OCI-LY1 (cell line): ENCODE measurements at regions not wholly inside any gene's neighbourhood (a gene's known extent, or its start where the extent isn't known, plus 50 kb on each side); places are given as distances from the start of the nearest gene placed in this dataset.

Experiments
- H2AFZ ChIP-seq: fragments of 200-600 bp; sonication (generic), shearing (Covaris generic); 2 replicates; pipeline ENCODE4 v1.6.0; 2014; ENCODE audit warnings: antibody characterized with exemption, mild to moderate bottlenecking, low read length
- H3F3A ChIP-seq: fragments of 200-600 bp; sonication (generic), shearing (Covaris generic); 2 replicates; pipeline ENCODE4 v1.6.0; 2014; ENCODE audit warnings: mild to moderate bottlenecking, antibody characterized with exemption, low read length, moderate library complexity; ENCODE audit not compliant: insufficient read depth
- H3K27ac ChIP-seq: fragments of 200-600 bp; sonication (generic); 2 replicates; pipeline ENCODE4 v1.5.1; 2014; ENCODE audit warnings: low read length, mixed run types, mild to moderate bottlenecking, low read depth; ENCODE audit not compliant: poor library complexity, severe bottlenecking
- H3K27me3 ChIP-seq: fragments of 200-600 bp; sonication (generic); 2 replicates; pipeline ENCODE4 v1.6.0; 2014; ENCODE audit warnings: antibody characterized with exemption, mild to moderate bottlenecking, low read length, moderate library complexity; ENCODE audit not compliant: insufficient read depth
- H3K36me3 ChIP-seq: fragments of 200-600 bp; sonication (generic); 2 replicates; pipeline ENCODE4 v1.6.1; 2014; ENCODE audit warnings: mild to moderate bottlenecking, antibody characterized with exemption, low read length, moderate library complexity, mixed read lengths; ENCODE audit not compliant: insufficient read depth
- H3K4me1 ChIP-seq: fragments of 200-600 bp; sonication (generic); 2 replicates; pipeline ENCODE4 v1.5.1; 2014; ENCODE audit warnings: mild to moderate bottlenecking, low read length, moderate library complexity; ENCODE audit not compliant: insufficient read depth, severe bottlenecking
- H3K4me2 ChIP-seq: fragments of 200-600 bp; sonication (generic), shearing (Covaris generic); 2 replicates; pipeline ENCODE4 v1.6.1; 2014; ENCODE audit warnings: low read length
- H3K4me3 ChIP-seq: fragments of 200-600 bp; sonication (generic); 2 replicates; pipeline ENCODE4 v1.5.1; 2014; ENCODE audit warnings: low read length, low read depth, mild to moderate bottlenecking, mixed read lengths; ENCODE audit not compliant: poor library complexity, severe bottlenecking
- H3K79me2 ChIP-seq: fragments of 200-600 bp; shearing (Covaris generic); 2 replicates; pipeline ENCODE4 v1.6.1; 2016; ENCODE audit warnings: mixed run types, low read length, mixed read lengths; ENCODE audit not compliant: insufficient read depth
- H3K9ac ChIP-seq: fragments of 200-600 bp; sonication (generic), shearing (Covaris generic); 2 replicates; pipeline ENCODE4 v1.6.1; 2014; ENCODE audit warnings: mild to moderate bottlenecking, low read length, mixed read lengths
- H3K9me2 ChIP-seq: fragments of 200-600 bp; sonication (generic), shearing (Covaris generic); 2 replicates; pipeline ENCODE4 v1.6.1; 2014; ENCODE audit warnings: low read depth, mild to moderate bottlenecking, low read length, mixed read lengths
- H3K9me3 ChIP-seq: fragments of 200-600 bp; shearing (Covaris generic); 2 replicates; pipeline ENCODE4 v1.6.1; 2014; ENCODE audit warnings: low read length, mixed read lengths
- H4K20me1 ChIP-seq: fragments of 200-600 bp; sonication (generic), shearing (Covaris generic); 2 replicates; pipeline ENCODE4 v1.6.0; 2016; ENCODE audit warnings: mild to moderate bottlenecking, low read length; ENCODE audit not compliant: insufficient read depth
- CTCF ChIP-seq: fragments of 200-600 bp; sonication (generic), shearing (Covaris generic); IDR thresholded peaks from 2 replicates; pipeline ENCODE4 v1.5.1; 2017; ENCODE audit warnings: mild to moderate bottlenecking, antibody characterized with exemption, low read length, moderate library complexity, mixed read lengths
- EZH2 ChIP-seq: fragments of 200-600 bp; sonication (generic), shearing (Covaris generic); IDR thresholded peaks from 2 replicates; pipeline ENCODE4 v1.8.0; 2017; ENCODE audit warnings: borderline replicate concordance, mixed run types, mild to moderate bottlenecking, antibody characterized with exemption, low read length, moderate library complexity, mixed read lengths

GRCh38 chr4:181911420-181911819 is 331.8 kb upstream of the TENM3 start:
- H3K4me1 ChIP-seq, result no peaks in the 10 kb centered on the region
- H3K79me2 ChIP-seq, result no peaks in the 10 kb centered on the region
- H3K27ac ChIP-seq, result no peak overlapping the region
- no peaks in the 10 kb centered on the region for H3K9me3 ChIP-seq
- no peaks in the 10 kb centered on the region for H4K20me1 ChIP-seq
- H2AFZ ChIP-seq, result no peak overlapping the region
- no peaks in the 10 kb centered on the region for H3K36me3 ChIP-seq
- H3K27me3 ChIP-seq, result no peaks in the 10 kb centered on the region
- TF ChIP-seq CTCF, result no peak
- TF ChIP-seq EZH2, result no peak
- H3K9ac ChIP-seq, result no peak overlapping the region
- H3K4me2 ChIP-seq, result no peak overlapping the region
- H3F3A ChIP-seq, result no peaks in the 10 kb centered on the region
- H3K9me2 ChIP-seq, result no peaks in the 10 kb centered on the region
- no peak overlapping the region for H3K4me3 ChIP-seq

GRCh38 chr4:181933471-181933870 is 309.7 kb upstream of the TENM3 start:
- Histone ChIP-seq H2AFZ (no peak overlapping the region), H3K4me1 (no peaks in the 10 kb centered on the region), H3K79me2 (no peaks in the 10 kb centered on the region), H3K27me3 (no peaks in the 10 kb centered on the region), H3K4me3 (no peak overlapping the region), H3K27ac (no peak overlapping the region), H3K9me2 (no peaks in the 10 kb centered on the region), H3K36me3 (no peaks in the 10 kb centered on the region), H3K9me3 (no peaks in the 10 kb centered on the region), H3K9ac (no peak overlapping the region), H4K20me1 (no peaks in the 10 kb centered on the region), H3K4me2 (no peak overlapping the region), H3F3A (no peaks in the 10 kb centered on the region)
- TF ChIP-seq CTCF, result no peak
- TF ChIP-seq EZH2, result no peak

DNA sequence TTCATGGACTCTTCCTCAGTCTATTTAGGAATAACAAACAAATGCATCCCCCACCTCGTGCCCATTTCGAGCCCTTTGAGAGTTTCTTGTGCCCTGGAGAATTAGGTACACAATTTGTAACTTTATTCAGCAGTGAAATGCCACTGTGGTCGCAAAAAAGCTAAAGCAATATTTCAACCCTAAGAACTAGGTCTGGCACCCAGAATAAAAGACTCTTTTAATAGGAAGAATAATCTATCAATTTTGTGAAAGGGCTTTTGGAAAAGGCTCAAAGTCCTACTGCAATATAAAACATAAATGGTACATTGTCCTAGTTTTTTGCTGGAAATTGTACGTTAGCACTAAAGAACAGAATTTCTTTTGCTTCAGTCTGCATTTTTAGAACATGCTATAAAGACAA is 304.6 kb upstream of the TENM3 start:
- Histone ChIP-seq H3K9ac (no peak overlapping the region), H2AFZ (no peak overlapping the region), H3K4me3 (no peak overlapping the region), H3K79me2 (no peaks in the 10 kb centered on the region), H4K20me1 (no peaks in the 10 kb centered on the region), H3K27ac (no peak overlapping the region), H3K9me2 (no peaks in the 10 kb centered on the region), H3F3A (no peaks in the 10 kb centered on the region), H3K27me3 (no peaks in the 10 kb centered on the region), H3K9me3 (no peaks in the 10 kb centered on the region), H3K4me1 (no peaks in the 10 kb centered on the region), H3K4me2 (no peak overlapping the region), H3K36me3 (no peaks in the 10 kb centered on the region)
- no peak for TF ChIP-seq EZH2
- no peak for TF ChIP-seq CTCF
